Central memory CD8-positive, alpha-beta T cell (primary cell): ENCODE measurements at regions not wholly inside any gene's neighbourhood (a gene's known extent, or its start where the extent isn't known, plus 50 kb on each side); places are given as distances from the start of the nearest gene placed in this dataset.

Experiments used
- ATAC-seq: fragments of 150-1000 bp; cut with Tn5 transposase; replicated peaks from 2 replicates; pipeline ENCODE4 v1.10.0; 2022; ENCODE audit warnings: mild to moderate bottlenecking, moderate FRiP score, moderate number of reproducible peaks; ENCODE audit not compliant: poor library complexity, severe bottlenecking; ENCODE audit errors: extremely low read depth
- DNase-seq, 2 donors: peaks; one replicate each; pipeline ENCODE4 v3.0.0; 2021; ENCODE audit warnings: low spot score in 2 of 2
- H3K27ac Mint-ChIP-seq: one replicate; pipeline ENCODE4 v1.8.0; 2022; ENCODE audit warnings: low read depth, mild to moderate bottlenecking, moderate library complexity, mixed read lengths
- H3K27me3 Mint-ChIP-seq: one replicate; pipeline ENCODE4 v1.8.0; 2022; ENCODE audit warnings: mixed read lengths
- H3K36me3 Mint-ChIP-seq: one replicate; pipeline ENCODE4 v1.8.0; 2022; ENCODE audit warnings: mild to moderate bottlenecking, moderate library complexity, mixed read lengths; ENCODE audit not compliant: insufficient read depth
- H3K4me1 Mint-ChIP-seq: one replicate; pipeline ENCODE4 v1.8.0; 2022; ENCODE audit warnings: mixed read lengths
- H3K4me3 Mint-ChIP-seq: one replicate; pipeline ENCODE4 v1.8.0; 2022; ENCODE audit warnings: mild to moderate bottlenecking, moderate library complexity, mixed read lengths
- H3K9me3 Mint-ChIP-seq: one replicate; pipeline ENCODE4 v1.8.0; 2022; ENCODE audit warnings: mixed read lengths

GRCh38 chr7:27367933-27368549 lies 125.4 kb downstream of the EVX1 start:
- Mint-ChIP-seq H3K36me3 (peaks cover 2% of the 10 kb centered on the region), H3K27ac (no peak overlapping the region), H3K4me1 (no peaks in the 10 kb centered on the region), H3K4me3 (no peak overlapping the region), H3K9me3 (no peaks in the 10 kb centered on the region), H3K27me3 (peaks cover under 1% of the 10 kb centered on the region)
- ATAC-seq (no peak), DNase-seq (no peak)

DNA sequence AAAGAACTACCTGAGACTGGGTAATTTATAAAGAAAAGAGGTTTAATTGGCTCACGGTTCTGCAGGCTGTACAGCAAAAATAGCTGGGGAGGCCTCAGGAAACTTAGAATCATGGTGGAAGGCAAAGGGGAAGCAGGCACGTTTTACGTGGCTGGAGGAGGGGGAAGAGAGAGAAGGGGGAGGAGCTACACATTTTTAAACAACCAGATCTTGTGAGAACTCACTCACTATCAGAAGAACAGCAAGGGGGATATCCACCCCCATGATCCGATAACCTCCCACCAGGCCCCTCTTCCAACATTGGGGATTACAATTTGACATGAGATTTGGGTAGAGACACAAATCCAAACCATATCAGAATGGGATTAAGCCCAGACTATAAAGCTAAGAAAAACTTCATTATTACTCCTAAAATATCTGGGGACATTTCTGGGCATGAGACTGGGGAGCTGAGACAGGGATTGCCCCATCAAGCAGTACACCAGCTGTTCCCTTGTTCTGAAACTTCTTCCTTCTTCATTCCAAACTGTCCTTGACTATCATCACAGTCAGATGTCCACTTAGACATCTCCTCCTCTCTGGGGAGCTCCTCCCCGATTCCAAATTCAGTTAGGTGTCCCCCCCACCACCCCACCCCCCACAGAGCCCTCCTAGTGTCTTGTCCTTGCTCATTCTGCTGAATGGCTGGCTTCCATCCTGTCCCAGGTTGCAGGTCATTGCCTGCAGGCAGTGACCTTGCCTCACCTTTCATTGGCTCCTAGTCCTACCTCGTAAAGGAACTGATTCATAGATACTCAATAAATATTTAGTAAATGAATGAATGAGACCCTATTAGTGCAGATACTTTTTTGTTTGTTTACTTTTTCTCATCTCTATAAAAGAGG lies 132.6 kb downstream of the EVX1 start:
- H3K27ac Mint-ChIP-seq = no peak overlapping the region
- H3K36me3 Mint-ChIP-seq = peaks cover under 1% of the 10 kb centered on the region
- no peaks in the 10 kb centered on the region for H3K4me1 Mint-ChIP-seq
- ATAC-seq (no peak), DNase-seq (no peak)
- H3K27me3 Mint-ChIP-seq = peaks cover 69% of the 10 kb centered on the region
- H3K9me3 Mint-ChIP-seq = no peaks in the 10 kb centered on the region
- no peak overlapping the region for H3K4me3 Mint-ChIP-seq

DNA sequence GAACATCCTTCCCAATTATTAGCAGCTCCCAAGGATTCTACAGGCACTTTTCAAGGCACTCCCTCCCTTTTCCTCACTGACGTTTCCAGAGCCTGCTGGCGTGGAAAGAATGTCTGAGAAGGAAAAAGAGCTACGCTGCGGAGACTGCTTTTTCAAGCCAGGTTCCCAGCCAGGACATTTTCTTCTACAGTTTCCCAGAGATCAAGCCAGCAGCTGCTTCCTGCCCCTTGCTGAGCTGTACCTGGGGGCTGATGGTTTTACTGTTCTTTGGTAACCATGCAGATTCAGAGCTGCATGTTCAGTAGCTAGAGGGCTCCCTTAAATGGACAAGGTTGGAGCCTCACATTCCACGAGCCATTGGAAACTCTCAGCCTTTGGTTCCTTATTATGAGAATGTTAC lies 133.4 kb downstream of the EVX1 start:
- H3K4me3 Mint-ChIP-seq = no peak overlapping the region
- DNase-seq (no peak), ATAC-seq (no peak)
- H3K27ac Mint-ChIP-seq = no peak overlapping the region
- no peaks in the 10 kb centered on the region for H3K4me1 Mint-ChIP-seq
- no peaks in the 10 kb centered on the region for H3K36me3 Mint-ChIP-seq
- H3K9me3 Mint-ChIP-seq = no peaks in the 10 kb centered on the region
- peaks cover 69% of the 10 kb centered on the region for H3K27me3 Mint-ChIP-seq

GRCh38 chr7:27377988-27378387 lies 135.4 kb downstream of the EVX1 start:
- Mint-ChIP-seq H3K27me3 (peaks cover 69% of the 10 kb centered on the region), H3K4me3 (no peak overlapping the region), H3K36me3 (no peaks in the 10 kb centered on the region), H3K4me1 (no peaks in the 10 kb centered on the region), H3K9me3 (no peaks in the 10 kb centered on the region), H3K27ac (no peak overlapping the region)
- ATAC-seq = no peak
- DNase-seq = no peak

GRCh38 chr7:27382307-27382706 lies 139.7 kb downstream of the EVX1 start:
- peaks cover 40% of the 10 kb centered on the region for H3K27me3 Mint-ChIP-seq
- no peak overlapping the region for H3K4me3 Mint-ChIP-seq
- H3K4me1 Mint-ChIP-seq = no peaks in the 10 kb centered on the region
- no peak overlapping the region for H3K27ac Mint-ChIP-seq
- H3K36me3 Mint-ChIP-seq = no peaks in the 10 kb centered on the region
- no peak for DNase-seq
- H3K9me3 Mint-ChIP-seq = no peaks in the 10 kb centered on the region
- ATAC-seq = no peak

- H3K9me3 Mint-ChIP-seq = no peaks in the 10 kb centered on the region
- no peak for ATAC-seq
- H3K4me3 Mint-ChIP-seq = no peak overlapping the region
- no peak overlapping the region for H3K27ac Mint-ChIP-seq
- H3K27me3 Mint-ChIP-seq = peaks cover 54% of the 10 kb centered on the region
- H3K36me3 Mint-ChIP-seq = no peaks in the 10 kb centered on the region
- H3K4me1 Mint-ChIP-seq = no peaks in the 10 kb centered on the region
- DNase-seq = no peak
Measured at GRCh38 chr7:27386581-27386980, 144.0 kb downstream of the EVX1 start.

DNA sequence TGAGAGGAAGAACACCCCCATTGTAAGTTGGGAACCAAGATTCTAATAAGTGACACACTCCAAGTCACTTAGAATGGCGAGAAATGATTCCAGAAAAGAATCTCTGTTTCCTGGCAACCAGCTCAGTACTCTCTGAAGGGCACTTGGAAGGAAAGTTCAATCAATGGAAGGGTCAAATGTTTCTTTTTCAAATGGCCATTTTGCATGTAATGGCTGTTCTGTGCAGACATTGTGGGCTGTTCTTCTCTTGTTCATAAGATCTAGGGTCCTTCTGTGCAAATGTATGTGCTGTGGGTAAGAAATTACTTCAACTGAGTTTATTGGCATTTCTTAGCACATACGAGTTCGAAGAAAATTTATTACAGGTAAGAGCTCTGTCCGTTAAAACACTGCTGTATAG lies 145.3 kb downstream of the EVX1 start:
- Mint-ChIP-seq H3K4me1 (no peaks in the 10 kb centered on the region), H3K36me3 (no peaks in the 10 kb centered on the region), H3K4me3 (no peak overlapping the region), H3K27me3 (peaks cover 59% of the 10 kb centered on the region), H3K27ac (no peak overlapping the region), H3K9me3 (no peaks in the 10 kb centered on the region)
- no peak for ATAC-seq
- DNase-seq = no peak

DNA sequence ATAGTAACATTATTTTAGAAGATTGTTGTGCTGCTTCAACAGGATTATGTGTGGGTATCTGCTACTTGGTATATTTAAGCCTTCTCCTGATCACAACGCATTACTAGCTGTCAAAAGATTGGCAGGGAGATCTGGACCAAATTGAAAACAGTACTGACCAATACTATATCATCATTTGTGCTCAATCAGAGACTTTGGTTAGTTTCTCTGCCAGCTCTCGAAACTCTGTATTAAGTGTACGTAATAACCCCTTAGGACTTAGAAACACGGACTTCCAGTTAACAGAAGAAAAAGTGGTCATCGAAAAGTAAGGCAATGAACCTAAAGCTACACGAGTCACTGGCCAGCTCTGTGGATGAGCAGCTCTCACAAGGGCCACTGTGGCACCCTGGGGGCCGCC lies 146.0 kb downstream of the EVX1 start:
- Mint-ChIP-seq H3K27me3 (peaks cover 65% of the 10 kb centered on the region), H3K27ac (no peak overlapping the region)
- no peak for DNase-seq

GRCh38 chr7:27389496-27389895 lies 146.9 kb downstream of the EVX1 start:
- Mint-ChIP-seq H3K27ac (no peak overlapping the region), H3K4me1 (no peaks in the 10 kb centered on the region), H3K4me3 (no peak overlapping the region), H3K9me3 (no peaks in the 10 kb centered on the region), H3K36me3 (no peaks in the 10 kb centered on the region), H3K27me3 (peaks cover 74% of the 10 kb centered on the region)
- ATAC-seq (no peak), DNase-seq (no peak)

More for the DNA sequence above, 146.0 kb downstream of the EVX1 start:
- no peaks in the 10 kb centered on the region for H3K4me1 Mint-ChIP-seq
- no peak for ATAC-seq
- no peaks in the 10 kb centered on the region for H3K9me3 Mint-ChIP-seq
- no peak overlapping the region for H3K4me3 Mint-ChIP-seq
- no peaks in the 10 kb centered on the region for H3K36me3 Mint-ChIP-seq

DNA sequence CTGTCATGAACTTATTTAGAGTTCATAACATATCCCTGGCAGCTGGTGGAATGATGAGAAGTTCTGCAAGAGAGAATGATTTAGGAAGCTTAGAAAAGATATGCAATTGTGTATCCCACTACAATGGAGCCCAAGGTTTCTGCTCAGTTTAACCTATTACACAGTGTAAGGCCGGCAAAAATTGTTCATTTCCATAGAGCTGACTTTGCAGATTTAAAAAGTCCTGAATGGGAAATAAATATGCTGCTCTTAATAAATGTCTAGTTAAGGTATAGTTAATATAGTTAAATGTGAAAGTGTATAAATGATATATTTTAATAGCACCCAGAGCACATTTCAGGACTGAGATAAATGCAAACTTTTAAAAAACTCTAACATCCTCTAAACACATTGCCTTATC lies 149.9 kb downstream of the EVX1 start:
- DNase-seq = no peak
- peaks cover 60% of the 10 kb centered on the region for H3K27me3 Mint-ChIP-seq
- no peak overlapping the region for H3K4me3 Mint-ChIP-seq
- ATAC-seq = no peak
- no peak overlapping the region for H3K27ac Mint-ChIP-seq
- no peaks in the 10 kb centered on the region for H3K36me3 Mint-ChIP-seq
- H3K4me1 Mint-ChIP-seq = no peaks in the 10 kb centered on the region
- H3K9me3 Mint-ChIP-seq = no peaks in the 10 kb centered on the region

- Mint-ChIP-seq H3K4me1 (no peaks in the 10 kb centered on the region), H3K36me3 (no peaks in the 10 kb centered on the region), H3K9me3 (no peaks in the 10 kb centered on the region), H3K27ac (no peak overlapping the region), H3K4me3 (no peak overlapping the region), H3K27me3 (peaks cover 38% of the 10 kb centered on the region)
- ATAC-seq = no peak
- no peak for DNase-seq
Measured at GRCh38 chr7:27394871-27395270, 152.3 kb downstream of the EVX1 start.

- DNase-seq (no peak), ATAC-seq (no peak)
- Mint-ChIP-seq H3K4me3 (no peak overlapping the region), H3K27ac (no peak overlapping the region), H3K27me3 (peaks cover 30% of the 10 kb centered on the region), H3K36me3 (no peaks in the 10 kb centered on the region), H3K4me1 (peaks cover 5% of the 10 kb centered on the region), H3K9me3 (no peaks in the 10 kb centered on the region)
Measured at GRCh38 chr7:27395626-27396025, 153.0 kb downstream of the EVX1 start.

GRCh38 chr7:27397503-27397902 lies 154.9 kb downstream of the EVX1 start:
- Mint-ChIP-seq H3K36me3 (no peaks in the 10 kb centered on the region), H3K27me3 (peaks cover 26% of the 10 kb centered on the region), H3K27ac (no peak overlapping the region), H3K4me1 (peaks cover 5% of the 10 kb centered on the region), H3K4me3 (no peak overlapping the region), H3K9me3 (no peaks in the 10 kb centered on the region)
- ATAC-seq (no peak), DNase-seq (no peak)
